GM19395 (cell line): ENCODE measurements at regions not wholly inside any gene's neighbourhood (a gene's known extent, or its start where the extent isn't known, plus 50 kb on each side); places are given as distances from the start of the nearest gene placed in this dataset.

Source experiments
- ATAC-seq: cut with Tn5 transposase; IDR thresholded peaks from one replicate; pipeline ENCODE4 v1.9.1; 2021; ENCODE audit warnings: mild to moderate bottlenecking, moderate library complexity; ENCODE audit not compliant: unreplicated experiment

DNA sequence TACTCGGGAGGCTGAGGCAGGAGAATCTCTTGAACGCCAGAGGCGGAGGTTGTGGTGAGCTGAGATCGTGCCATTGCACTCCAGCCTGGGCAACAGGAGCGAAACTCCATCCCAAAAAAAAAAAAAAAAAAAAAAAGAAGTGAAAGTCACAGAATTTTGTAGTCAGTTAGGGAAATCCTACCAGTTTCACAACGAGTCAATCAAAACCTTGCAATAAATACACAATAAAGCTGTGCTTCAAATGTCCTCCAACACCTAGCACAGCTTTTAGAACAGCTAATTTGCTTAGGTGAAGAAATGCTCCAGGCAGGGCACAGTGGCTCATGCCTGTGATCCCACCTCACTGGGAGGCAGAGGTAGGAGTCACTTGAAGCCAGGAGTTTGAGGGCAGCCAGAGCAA lies 112.8 kb upstream of the ATF7IP start:
- ATAC-seq: no peak

DNA sequence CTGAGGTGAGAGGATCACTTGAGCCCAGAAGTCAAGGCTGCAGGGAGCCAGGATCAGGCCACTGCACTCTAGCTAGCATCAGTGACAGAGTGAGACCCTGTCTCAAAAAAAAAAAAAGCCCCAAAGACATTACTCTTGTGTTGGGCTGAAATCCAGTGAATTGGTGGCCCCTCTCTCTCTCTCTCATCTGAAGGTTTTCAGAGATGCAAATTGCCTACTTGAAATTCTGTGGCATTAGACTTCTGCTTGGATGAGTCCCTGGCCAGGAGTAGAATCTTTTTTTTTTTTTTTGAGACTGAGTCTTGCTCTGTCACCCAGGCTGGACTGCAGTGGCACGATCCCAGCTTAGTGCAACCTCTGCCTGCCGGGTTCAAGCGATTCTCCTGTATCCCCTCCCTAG lies 112.0 kb upstream of the ATF7IP start:
- no peak for ATAC-seq

DNA sequence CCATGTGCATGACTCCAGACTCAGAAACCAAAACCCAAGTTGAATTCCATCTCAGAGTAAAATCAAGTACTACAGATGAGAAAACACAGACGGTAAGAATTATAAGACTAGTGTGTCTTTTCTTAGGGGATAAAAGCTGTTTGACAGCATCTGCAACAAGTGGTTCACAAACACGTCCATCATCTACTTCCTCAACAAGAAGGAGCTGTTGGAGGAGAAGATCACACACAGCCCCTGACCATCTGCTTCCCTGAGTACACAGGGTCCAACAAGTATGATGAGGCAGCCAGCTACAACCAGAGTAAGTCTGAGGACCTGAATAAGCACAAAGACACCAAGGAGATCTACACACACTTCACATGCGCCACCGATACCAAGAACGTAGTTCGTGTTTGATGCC lies 110.7 kb upstream of the ATF7IP start:
- no peak for ATAC-seq

DNA sequence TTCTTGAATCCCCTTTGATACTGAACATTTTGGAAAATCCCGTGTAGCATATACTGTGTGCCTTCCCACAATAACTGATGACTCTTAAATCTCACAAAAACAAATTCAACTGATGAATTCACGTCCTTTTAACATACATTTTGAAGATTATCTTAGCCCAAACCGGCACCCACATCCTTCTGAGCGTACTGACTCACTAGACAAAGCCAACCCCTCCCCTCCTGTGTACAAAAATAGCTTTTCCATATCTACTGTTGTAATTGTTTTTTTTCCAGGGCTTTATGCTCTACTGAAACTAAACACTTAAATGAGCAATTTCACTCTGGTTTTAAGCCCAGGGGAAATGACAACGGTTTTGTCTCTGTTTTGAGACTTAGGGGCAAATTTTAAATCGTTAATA lies 109.4 kb upstream of the ATF7IP start:
- no peak for ATAC-seq

DNA sequence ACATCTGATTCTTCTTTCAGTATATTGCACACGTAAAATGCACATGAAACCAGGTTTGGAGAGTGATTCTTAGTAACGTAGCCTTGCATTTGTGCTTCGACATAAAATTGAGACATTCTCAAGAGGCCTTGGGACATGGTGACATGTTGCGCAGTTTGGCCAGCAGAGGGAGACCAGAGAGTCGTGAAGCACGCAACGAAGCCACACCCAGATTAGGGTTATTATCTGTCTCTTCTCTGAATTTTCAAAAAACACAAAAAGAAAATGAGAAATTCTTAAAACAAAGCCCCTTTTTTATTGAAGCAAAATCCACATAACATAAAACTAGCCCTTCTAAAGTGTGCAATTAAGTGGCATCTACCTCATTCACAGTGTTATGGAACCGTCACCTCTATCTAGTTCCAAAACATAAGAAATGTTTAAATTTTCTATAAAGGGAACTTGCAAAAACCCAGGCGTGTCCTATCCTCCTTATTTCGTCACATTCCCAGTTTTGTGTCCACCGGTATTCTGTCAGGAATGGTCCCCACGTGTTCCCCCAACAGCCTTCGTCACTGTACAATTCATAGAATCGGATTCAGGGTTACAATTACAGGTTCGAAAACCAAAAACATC lies 108.8 kb upstream of the ATF7IP start:
- ATAC-seq: peak; percentile 70

DNA sequence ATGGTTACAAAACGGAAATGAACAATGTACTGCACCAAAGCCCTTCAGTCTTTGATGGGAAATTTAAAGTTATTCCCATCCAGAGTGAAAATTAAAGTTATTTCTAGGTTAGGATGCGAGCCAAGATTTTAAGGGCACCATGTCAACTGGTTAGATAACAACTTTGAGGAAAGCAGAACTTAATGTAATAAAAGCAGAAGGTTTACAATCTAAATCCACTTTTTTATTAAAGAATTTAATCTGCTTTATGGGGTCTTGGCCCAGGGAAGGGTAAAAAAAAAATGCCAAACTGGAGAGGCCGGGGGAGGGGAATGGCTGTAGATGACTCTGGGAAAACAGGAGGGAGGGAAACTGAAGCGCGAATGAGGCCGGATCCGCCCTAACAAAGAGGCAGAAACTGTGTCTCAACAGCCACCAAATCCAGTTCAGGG lies 108.2 kb upstream of the ATF7IP start:
- ATAC-seq: no peak

DNA sequence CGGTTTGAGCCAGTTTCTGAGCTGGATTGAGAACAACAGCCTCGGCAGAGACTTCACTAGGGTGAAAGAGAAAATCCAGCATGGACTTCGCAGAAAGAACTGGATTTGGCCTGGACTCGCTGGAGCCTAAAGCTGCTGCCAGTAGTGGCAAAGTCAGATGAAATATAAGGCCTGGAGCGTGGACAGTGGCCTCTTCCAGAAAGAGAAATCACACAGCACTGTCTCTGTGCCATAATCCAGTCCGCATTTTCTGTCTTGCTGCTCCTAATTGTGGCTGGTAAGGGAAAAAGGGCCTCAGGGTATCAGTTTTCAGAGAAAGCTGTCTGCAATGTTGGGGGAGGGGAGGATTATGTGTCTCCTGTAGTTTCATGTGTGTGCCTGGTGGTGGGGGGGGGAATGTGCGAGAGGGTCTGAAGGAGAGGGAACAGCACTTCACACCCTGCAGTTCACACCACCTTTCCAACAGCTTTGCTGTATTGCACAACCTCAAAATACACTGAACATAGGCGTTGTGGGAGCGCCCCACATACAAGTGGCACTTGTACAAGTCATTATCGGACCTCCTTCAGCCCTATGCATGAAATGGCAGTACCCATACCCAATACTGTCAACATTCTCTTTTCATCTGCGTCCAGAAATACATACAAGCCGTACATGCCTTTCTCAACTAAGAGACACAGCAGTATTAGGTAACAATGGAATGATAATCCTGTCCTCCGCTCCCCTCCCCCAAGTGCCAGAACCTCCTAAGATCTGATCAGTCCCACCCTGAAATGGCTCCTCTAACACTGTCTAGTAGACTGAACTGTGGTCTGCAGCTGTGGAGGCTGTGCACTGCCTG lies 107.5 kb upstream of the ATF7IP start:
- peak; percentile 59 for ATAC-seq

DNA sequence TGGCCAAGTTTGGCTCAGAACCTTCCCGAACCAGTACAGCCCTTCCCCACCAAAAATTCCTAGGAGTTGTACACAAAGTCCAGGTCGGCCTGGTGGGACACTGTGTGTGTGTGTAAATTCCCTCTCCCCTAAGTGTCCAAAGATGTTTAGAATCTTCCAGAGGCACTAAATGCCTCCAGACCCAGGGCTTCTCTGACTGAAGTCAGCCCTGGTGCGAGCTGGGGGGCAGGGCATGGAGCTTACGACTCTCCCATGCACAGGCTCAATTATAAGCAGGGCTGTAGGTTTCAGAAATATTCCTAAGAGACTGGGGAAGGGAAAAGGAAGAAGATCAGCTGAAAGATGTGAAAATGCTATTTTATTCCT lies 106.9 kb upstream of the ATF7IP start:
- ATAC-seq: no peak

DNA sequence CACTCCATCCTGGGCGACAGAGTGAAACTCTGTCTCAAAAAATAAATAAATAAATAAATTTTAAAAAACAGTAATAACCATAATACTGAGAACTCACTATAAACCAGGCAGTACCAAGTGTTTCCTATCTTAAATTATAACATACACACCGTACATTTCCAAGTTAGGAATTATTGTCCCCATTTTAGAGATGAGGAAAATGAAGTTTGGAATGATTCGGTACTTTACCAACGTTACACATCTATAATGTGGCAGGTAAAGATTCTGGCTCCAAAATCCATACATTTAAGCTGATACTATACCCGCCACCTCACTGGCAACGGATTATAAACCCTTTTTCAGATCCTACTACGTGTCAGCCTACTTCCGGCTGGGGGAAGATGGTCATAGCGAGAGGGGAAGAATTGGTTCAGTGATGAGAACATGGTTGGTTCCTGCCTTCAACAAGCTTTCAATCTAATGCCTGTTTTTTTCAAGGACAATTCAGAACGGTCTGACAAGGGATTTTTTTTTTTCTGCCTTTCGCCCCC lies 105.9 kb upstream of the ATF7IP start:
- ATAC-seq: no peak

DNA sequence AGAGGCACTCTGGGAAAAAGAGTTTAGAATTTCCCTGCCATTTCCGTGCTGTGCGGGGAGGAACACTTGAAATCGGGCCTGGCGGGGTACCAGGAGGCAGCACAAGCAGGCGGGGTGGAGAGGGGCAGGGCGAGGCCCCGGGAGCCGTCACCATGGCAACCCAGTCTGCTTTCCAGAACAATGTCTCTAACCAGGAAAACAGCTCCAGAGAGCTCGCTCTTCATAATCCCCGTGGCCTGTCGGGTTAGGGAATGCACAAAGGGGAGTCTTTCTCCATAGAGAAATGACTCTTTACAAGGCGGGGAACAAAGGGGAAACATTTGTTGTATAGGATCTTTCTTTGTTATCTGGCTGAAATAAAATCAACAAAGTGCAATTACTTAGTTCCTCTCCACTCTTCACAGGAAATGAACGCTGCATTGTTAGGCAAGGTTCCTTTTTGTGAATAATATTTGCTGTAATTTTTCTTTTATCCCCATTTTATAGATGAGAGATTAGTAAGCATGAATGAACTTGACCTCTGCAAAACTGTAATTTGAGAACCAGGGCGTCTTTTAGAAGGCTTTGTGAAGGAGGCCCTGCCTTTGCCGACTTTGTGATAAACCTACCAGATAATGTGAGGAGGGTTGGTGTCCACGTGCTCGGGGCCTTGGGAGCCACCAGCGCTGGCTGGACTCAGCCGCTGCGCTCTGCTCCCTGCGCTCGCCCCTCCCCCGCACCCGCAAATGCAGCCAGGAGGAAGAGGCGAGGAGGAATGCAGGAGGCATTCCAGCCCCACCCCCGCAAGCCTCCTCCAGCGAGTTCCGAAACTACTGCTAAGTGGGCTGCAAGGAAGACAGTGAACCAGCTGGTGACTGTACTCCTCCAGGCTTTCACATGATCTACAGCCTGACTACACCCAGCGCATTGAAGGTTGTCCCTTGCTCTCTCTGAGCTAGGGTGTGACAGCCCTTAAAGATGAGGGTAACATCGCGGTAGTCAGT lies 105.2 kb upstream of the ATF7IP start:
- ATAC-seq: no peak

DNA sequence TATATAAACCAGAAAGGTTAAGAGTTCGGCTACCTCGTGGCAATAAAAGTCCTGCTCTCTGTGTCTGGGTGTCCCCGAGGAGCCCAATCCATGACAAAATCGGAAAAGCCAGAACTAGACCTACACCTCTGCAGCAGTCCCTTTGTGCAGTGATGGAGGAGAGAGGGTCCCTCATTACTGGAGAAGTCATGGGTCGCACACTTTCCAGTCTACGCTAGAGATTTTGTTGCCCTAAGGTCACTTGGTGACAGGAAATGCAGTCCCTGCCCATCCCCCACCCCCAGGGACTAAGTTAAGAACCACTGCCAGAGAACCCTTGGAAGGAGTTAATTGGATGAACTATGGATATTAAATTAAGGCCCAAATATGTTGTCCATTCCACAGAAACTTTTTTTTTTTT lies 104.4 kb upstream of the ATF7IP start:
- no peak for ATAC-seq

DNA sequence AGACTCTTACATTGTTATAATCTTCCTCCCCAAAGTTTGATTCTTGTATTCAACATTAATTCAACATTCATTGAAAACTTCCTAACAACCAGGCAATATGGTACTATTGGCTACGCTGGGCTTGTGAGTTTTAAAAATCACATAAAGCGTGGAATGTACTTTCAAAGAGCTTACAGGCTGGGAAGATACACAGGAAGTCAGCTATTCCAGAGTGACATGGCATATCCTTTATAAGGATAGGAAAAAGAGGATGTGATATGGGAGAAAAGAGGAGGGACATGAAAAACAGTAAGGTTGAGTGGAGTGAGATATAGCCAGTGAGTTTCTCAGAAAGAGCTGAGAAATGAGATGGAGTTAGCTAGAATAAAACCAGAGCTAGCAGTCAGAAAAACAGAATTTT lies 103.6 kb upstream of the ATF7IP start:
- ATAC-seq: no peak

DNA sequence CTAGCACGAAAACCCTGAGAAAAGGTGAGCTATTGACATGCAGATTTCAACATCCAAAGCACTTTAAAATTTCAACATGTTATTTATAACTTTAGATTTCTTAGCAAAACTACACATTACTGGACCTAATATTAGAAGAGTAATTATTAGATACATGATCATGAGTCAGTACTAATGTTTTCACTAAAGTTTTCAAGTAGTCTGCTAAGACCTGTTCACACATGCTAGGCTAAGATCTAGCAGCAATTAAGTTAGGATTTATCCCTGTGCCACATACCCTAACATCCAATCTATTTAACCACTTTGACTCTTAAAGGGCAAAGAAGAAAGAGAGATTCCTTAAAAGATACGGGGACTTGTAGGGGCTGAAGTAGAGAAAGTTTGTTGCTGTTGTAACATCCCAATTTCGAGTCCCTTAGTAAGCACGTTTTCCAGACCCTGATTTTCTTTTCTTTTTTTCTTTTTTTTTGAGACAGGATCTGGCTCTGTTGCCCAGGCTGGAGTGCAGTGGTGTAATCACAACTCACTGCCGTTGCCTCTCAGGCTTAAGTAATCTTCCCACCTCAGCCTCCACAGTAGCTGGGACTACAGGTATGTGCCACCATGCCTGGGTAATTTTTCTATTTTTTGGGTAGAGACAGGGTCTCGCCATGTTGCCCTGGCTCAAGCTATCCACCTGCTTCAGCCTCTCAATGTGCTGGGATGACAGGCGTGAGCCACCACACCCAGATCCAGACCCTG lies 102.5 kb upstream of the ATF7IP start:
- ATAC-seq: no peak

DNA sequence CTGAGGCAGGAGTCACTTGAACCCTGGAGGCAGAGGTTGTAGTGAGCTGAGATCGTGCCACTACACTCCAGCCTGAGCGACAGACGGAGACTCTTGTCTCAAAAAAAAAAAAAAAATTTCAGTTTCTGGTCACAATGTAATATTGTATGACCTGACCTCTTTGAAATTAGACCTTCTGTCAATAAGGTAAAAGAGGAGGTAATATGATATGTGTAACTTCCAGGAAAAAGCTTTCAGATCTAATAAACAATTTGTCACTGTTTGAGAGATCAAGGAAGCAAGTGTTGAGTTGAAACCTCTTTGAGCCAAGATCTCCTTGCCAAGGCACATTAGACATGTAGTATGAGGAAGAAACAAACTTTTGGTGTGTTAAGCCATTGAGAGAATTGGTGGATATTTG lies 101.7 kb upstream of the ATF7IP start:
- no peak for ATAC-seq

DNA sequence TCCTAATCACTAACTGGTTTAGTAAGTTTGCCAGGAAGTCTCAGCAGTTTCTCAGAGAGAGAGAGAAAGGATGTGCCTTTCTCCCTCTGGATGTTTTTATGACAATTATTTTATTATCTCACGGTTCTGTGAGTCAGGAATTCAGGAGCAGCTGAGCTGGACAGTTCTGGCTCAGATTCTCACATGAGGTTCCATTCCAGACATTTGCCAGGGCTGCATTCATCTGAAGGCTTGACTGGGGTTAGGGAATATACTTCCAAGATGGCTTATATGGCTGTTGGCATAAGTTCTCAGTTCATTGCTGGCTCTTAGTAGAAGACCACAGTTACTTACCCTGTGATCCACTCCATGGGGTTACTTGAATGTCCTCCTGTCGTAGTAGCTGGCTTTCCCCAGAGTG lies 101.2 kb upstream of the ATF7IP start:
- ATAC-seq: no peak

DNA sequence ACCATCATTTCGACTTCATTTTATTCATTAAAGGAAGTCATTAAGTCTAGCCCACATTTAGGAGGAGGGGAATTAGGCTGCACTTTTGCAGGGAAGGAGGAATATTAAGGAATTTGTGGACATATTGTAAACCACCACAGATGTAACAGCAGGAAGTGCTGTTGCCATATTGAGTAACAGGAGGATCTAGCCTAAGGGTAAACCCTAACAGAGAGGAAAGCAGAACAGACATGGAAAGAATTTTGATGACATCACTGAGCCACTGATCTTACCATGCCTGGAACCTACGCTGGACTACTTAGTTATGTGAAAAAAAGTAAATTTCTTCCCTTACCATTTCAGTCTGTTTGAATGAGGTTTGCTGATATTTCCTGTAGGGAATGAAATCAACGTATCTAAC lies 100.7 kb upstream of the ATF7IP start:
- no peak for ATAC-seq

DNA sequence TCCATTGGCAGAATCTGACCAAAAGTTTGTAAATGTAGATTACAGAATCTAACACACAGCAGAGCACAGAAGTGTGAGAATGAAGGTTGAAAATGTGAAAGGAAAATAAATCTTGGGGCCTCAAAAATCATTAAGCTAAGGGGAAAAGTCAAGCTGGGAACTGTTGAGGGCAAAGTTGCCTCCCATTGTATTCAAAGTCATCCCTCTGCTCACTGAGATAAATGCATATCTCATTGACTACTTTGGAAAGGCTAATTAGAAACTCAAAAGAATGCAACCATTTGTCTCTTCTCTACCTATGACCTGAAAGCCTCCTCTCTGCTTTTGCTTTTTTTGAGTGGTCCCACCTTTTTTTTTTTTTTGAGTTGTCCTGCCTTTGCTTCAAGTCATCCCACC lies 97.4 kb upstream of the ATF7IP start:
- no peak for ATAC-seq

DNA sequence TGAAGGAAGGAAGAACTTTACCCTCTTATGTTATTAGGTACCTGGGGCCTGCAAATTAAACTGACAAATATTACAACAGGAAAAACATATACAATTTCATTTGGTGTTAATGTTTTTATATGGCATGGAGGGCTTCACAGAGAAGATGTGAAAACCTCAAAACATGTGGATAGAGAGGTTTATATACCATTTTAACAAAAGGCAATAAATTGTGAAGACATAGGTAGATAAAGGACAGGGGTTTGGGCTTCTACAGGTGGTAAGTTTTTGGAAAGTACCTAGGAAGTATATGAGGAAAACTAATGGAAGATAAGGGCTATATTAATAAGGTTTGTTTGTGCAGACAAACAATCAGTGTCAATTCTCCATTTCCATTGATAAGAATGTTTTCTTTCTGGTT lies 95.1 kb upstream of the ATF7IP start:
- no peak for ATAC-seq

DNA sequence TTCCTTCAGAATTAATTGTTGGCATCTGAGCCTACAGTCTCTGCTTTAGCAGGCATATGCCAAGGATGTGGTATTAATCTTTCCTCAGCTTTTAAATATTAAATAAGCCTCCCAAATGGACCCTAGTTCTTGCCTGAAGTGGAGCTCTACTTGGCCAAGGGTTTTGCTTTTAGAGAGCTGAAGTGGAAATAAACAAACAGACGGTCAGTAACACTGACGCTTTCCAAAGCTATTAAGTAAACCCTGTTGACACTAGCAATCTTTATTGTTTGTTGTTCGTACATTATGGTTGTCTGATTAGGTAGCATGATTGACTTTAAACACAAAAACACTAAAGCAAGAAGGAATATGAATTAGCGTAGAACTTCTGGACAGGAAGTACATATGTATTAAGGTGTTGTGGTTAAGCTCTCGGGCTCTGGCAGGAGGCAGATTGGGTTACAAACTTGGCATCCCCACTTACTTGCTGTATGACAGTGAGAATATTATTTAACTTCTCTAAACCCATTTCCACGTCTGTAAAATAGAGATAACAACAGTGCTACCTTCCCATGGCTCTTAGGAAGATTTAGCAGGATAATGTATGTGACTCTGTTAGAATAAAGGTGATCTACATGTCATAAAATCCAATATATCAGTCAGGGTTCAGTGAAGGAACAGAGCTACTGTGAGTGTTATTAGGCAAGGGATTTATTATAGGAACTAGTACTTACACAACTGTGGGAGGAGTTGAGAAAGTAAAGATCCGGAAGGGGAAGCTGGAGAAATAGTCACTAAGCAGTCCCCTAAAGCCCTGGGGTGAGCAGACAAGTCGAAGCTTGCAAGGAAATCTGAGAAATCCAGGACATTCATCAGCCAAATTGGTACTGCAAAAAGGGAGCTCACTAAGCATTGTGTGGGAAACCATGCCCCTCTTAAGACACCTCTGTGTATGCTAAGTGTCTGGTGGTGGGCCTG lies 92.2 kb upstream of the ATF7IP start:
- ATAC-seq: peak; percentile 61
